PC-9 (cell line): ENCODE measurements at regions not wholly inside any gene's neighbourhood (a gene's known extent, or its start where the extent isn't known, plus 50 kb on each side); places are given as distances from the start of the nearest gene placed in this dataset.

Source experiments
- BruUV-seq: library from RNA; stranded (reverse); fragments of 400-500 nt; replicated peaks from 2 replicates; lab custom pipeline; 2021; lab: Mats Ljungman, UMichigan
- CTCF ChIA-PET: fragments of 300-600 bp; sonication (Branson Sonifier 250); formaldehyde crosslinking; loops from one replicate; lab custom pipeline; 2022; ENCODE audit warnings: antibody characterized with exemption; lab: Charles Lee
- POLR2A ChIA-PET: fragments of 300-600 bp; sonication (Branson Sonifier 250); formaldehyde crosslinking; loops from one replicate; lab custom pipeline; 2022; ENCODE audit warnings: antibody characterized with exemption; ENCODE audit not compliant: unreplicated experiment; lab: Charles Lee
- DNase-seq, 2 experiments: peaks; one replicate each; pipeline versions ENCODE4 v3.0.0 to v3.0.0-alpha.2; 2015 to 2022; ENCODE audit warnings: mixed read lengths in 1 of 2
- H2AFZ ChIP-seq: fragments of 200-600 bp; sonication (generic); 2 replicates; pipeline ENCODE4 v1.8.1; 2017; ENCODE audit warnings: antibody characterized with exemption
- H3F3A ChIP-seq: fragments of 200-600 bp; sonication (generic); 2 replicates; pipeline ENCODE4 v1.8.1; 2017; ENCODE audit warnings: antibody characterized with exemption, mild to moderate bottlenecking, low read depth; ENCODE audit not compliant: insufficient read depth
- H3K27ac ChIP-seq: fragments of 200-600 bp; sonication (generic); 2 replicates; pipeline ENCODE4 v1.6.1; 2016; ENCODE audit warnings: mixed run types
- H3K27me3 ChIP-seq: fragments of 200-600 bp; sonication (generic); 2 replicates; pipeline ENCODE4 v1.6.1; 2016; ENCODE audit warnings: low read depth, mixed run types; ENCODE audit not compliant: insufficient read depth
- H3K36me3 ChIP-seq: fragments of 200-600 bp; sonication (generic); 2 replicates; pipeline ENCODE4 v1.6.1; 2016; ENCODE audit warnings: low read depth, mixed run types
- H3K4me1 ChIP-seq: fragments of 200-600 bp; sonication (generic); replicated peaks from 2 replicates; pipeline ENCODE4 v1.6.1; 2016; ENCODE audit warnings: mixed run types; ENCODE audit not compliant: insufficient read depth
- H3K4me2 ChIP-seq: fragments of 200-600 bp; sonication (generic); 2 replicates; pipeline ENCODE4 v1.6.1; 2017; ENCODE audit warnings: mixed run types
- H3K4me3 ChIP-seq: fragments of 200-600 bp; sonication (generic); 2 replicates; pipeline ENCODE4 v1.6.1; 2016; ENCODE audit warnings: mixed run types
- H3K79me2 ChIP-seq: fragments of 200-600 bp; sonication (generic); 2 replicates; pipeline ENCODE4 v1.6.1; 2017; ENCODE audit warnings: low read depth, mixed run types
- H3K9me2 ChIP-seq: fragments of 200-600 bp; sonication (generic); 2 replicates; pipeline ENCODE4 v1.8.1; 2017; ENCODE audit warnings: mild to moderate bottlenecking; ENCODE audit not compliant: insufficient read depth
- H3K9me3 ChIP-seq: fragments of 200-600 bp; sonication (generic); 2 replicates; pipeline ENCODE4 v1.8.1; 2016; ENCODE audit warnings: low read depth; ENCODE audit not compliant: insufficient read depth
- H4K20me1 ChIP-seq: fragments of 200-600 bp; sonication (generic); 2 replicates; pipeline ENCODE4 v1.8.1; 2017; ENCODE audit not compliant: insufficient read depth
- CTCF ChIP-seq: fragments of 200-600 bp; sonication (generic); conservative IDR thresholded peaks from 2 replicates; pipeline ENCODE4 v1.6.1; 2017; ENCODE audit warnings: mixed run types, antibody characterized with exemption, mild to moderate bottlenecking, moderate library complexity
- EZH2 ChIP-seq: fragments of 200-600 bp; sonication (generic); IDR thresholded peaks from 2 replicates; pipeline ENCODE4 v1.8.0; 2017; ENCODE audit warnings: antibody characterized with exemption, low read depth
- intact Hi-C: fragments of 100-400 bp; cut with micrococcal nuclease; formaldehyde crosslinking; loops from one replicate; pipeline ENCODE4 v1.10.0; 2022; ENCODE audit not compliant: unreplicated experiment

- Histone ChIP-seq H3K27me3 (no peaks in the 10 kb centered on the region), H3K9me3 (peaks cover 28% of the 10 kb centered on the region), H3K79me2 (no peaks in the 10 kb centered on the region), H3K27ac (no peak overlapping the region), H2AFZ (no peak overlapping the region), H3K4me2 (no peak overlapping the region), H4K20me1 (no peaks in the 10 kb centered on the region), H3K4me1 (peaks cover 32% of the 10 kb centered on the region), H3K9me2 (no peaks in the 10 kb centered on the region), H3F3A (peaks cover 32% of the 10 kb centered on the region), H3K36me3 (no peaks in the 10 kb centered on the region), H3K4me3 (no peak overlapping the region)
- no peak for DNase-seq
- intact Hi-C loops, result loop anchor here (10.0 kb wide), 1 partner anchor 197 kb away; no protein-coding TSS in a partner anchor
- TF ChIP-seq CTCF (no peak), EZH2 (no peak)
- POLR2A ChIA-PET, result no interaction called here
- no TSS peak for BruUV-seq
- CTCF ChIA-PET, result no interaction called here
Measured at GRCh38 chr6:149237464-149237863, 80.0 kb upstream of the TAB2 start.

- intact Hi-C loops, result loop anchor here (10.0 kb wide), 1 partner anchor 195 kb away; no protein-coding TSS in a partner anchor
Measured at GRCh38 chr6:149239573-149240209, 77.8 kb upstream of the TAB2 start.

GRCh38 chr6:149242883-149243282 is 74.6 kb upstream of the TAB2 start:
- Histone ChIP-seq H3K4me1 (0 out of 2 replicates have a peak, but pooled peaks cover 7% of the 10 kb centered on the region), H3K9me2 (no peaks in the 10 kb centered on the region), H3K36me3 (no peaks in the 10 kb centered on the region), H3K27me3 (no peaks in the 10 kb centered on the region), H3K27ac (no peak overlapping the region), H3K79me2 (no peaks in the 10 kb centered on the region), H3K4me2 (no peak overlapping the region), H2AFZ (no peak overlapping the region), H3K9me3 (peaks cover 23% of the 10 kb centered on the region), H3K4me3 (no peak overlapping the region; the same call in 1 of the 2 replicates), H4K20me1 (no peaks in the 10 kb centered on the region), H3F3A (no peaks in the 10 kb centered on the region)
- POLR2A ChIA-PET, result no interaction called here
- no peak for DNase-seq
- CTCF ChIA-PET, result no interaction called here
- BruUV-seq, result no TSS peak
- no peak for TF ChIP-seq EZH2
- no peak for TF ChIP-seq CTCF
- intact Hi-C loops, result no loop called here

More at GRCh38 chr6:149239573-149240209, 77.8 kb upstream of the TAB2 start:
- H3K36me3 ChIP-seq, result no peaks in the 10 kb centered on the region
- H3K9me2 ChIP-seq, result no peaks in the 10 kb centered on the region
- no peaks in the 10 kb centered on the region for H3K79me2 ChIP-seq
- no peaks in the 10 kb centered on the region for H4K20me1 ChIP-seq
- H3K4me1 ChIP-seq, result peaks cover 18% of the 10 kb centered on the region
- peaks cover 10% of the 10 kb centered on the region for H3F3A ChIP-seq
- H3K9me3 ChIP-seq, result peaks cover 28% of the 10 kb centered on the region
- BruUV-seq, result no TSS peak
- no peak for DNase-seq
- H3K27ac ChIP-seq, result no peak overlapping the region
- CTCF ChIA-PET, result no interaction called here
- H3K4me3 ChIP-seq, result no peak overlapping the region
- H3K4me2 ChIP-seq, result no peak overlapping the region
- no peak for TF ChIP-seq CTCF
- TF ChIP-seq EZH2, result no peak
- no peaks in the 10 kb centered on the region for H3K27me3 ChIP-seq
- no peak overlapping the region for H2AFZ ChIP-seq
- POLR2A ChIA-PET, result no interaction called here
